NCI-H2171 (cell line): ENCODE measurements at regions not wholly inside any gene's neighbourhood (a gene's known extent, or its start where the extent isn't known, plus 50 kb on each side); places are given as distances from the start of the nearest gene placed in this dataset.
"Not testable (repeated sequence)": the region's sequence is repeated elsewhere in the genome, so short reads cannot be mapped to it uniquely, and the experiment has no call there.

ENCODE experiments used
- DNase-seq: peaks from one replicate; lab custom pipeline; 2025; lab: John Stamatoyannopoulos, UW

DNA sequence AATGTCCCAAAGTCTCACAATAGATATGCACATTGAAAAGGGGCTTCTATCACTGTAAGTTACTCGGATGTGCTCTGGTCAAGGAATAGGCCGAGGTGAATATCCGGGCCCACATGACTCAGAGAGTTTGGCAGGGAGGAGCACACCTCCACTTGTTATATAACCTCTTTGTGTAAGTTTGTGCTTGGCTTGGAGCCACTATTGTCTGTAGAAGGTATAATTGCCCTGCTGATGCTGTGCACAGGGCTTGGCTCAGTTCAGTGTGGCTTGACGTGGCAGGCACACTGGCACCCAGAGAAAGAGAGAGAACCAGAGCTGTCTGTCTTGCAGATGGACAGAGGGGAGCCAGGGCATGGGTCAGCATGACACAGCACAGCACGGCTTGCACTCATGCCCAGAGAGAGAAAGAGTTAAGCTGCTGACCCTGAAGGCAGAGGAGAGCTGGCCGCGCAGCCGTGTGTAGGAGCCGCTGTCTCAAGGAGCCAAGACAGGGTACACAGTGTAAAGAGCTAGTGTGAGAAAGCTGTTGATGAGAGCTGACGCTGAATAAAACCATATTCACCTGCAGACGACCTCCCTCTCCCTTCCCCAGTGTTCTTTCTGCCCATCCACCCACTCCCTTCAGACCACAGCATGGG, 482.5 kb downstream of the C6orf118 start:
- DNase-seq: no peak

GRCh38 chr6:164825386-164825785, 484.0 kb downstream of the C6orf118 start:
- DNase-seq: no peak

DNA sequence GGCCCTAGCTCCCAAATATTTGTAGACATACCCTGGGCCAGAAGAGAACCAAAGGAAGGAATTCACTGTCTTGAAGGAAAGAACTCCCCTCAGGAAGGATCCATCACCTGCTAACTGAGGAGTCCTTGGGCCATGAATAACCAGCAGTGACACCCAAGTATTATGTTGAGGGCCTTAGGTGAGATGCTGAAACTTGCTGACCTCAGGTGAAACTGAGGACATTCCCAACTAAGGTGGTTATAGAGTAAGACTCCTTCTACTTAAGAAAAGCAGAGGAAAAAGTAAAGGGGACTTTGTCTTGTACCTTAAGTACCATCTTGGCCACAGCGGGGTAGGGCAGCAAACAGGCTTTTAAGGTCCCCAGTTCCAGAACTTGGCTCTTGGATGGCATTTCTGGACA, 491.7 kb downstream of the C6orf118 start:
- no peak for DNase-seq

DNA sequence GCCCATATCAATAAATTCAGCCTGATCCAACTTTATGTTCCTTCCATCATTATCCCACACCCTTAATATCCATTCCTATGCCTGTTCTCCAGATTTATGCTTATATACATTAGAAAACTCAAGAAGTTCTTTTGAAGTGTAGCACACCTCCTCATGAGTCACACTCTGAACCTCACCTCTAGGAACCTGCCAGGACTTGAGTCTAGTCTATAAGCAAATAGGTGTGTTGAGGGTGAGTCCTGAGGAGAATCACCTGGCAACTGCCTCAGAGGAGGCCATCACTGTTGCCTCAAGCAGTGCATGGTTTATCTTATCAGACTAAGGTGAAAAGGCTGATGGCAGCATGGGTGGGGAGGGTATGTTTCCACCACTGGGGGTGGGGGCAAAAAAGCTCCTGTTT, 496.7 kb downstream of the C6orf118 start:
- DNase-seq: no peak

DNA sequence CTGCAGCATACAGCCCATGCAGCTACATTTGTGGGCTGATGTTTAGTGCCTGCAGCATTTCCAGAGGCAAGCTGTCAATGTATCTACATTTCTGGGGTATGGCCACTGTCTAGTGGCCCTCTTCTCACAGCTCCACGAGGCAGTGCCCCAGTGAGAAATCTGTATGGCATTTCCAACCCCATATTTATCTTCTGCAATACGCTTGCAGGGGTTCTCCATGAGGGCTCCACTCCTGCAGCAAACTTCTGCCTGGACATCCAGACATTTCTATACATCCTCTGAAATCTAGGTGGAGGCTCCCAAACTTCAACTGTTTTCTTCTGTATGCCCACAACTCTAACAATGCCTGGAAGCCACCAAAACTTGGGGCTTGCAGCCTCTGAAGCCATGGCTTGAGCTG, 502.3 kb downstream of the C6orf118 start:
- DNase-seq: no peak

GRCh38 chr6:164795056-164795815, 514.2 kb downstream of the C6orf118 start:
- no peak for DNase-seq

- no peak for DNase-seq
These were observed 516.7 kb downstream of the C6orf118 start for GRCh38 chr6:164792666-164793065.

DNA sequence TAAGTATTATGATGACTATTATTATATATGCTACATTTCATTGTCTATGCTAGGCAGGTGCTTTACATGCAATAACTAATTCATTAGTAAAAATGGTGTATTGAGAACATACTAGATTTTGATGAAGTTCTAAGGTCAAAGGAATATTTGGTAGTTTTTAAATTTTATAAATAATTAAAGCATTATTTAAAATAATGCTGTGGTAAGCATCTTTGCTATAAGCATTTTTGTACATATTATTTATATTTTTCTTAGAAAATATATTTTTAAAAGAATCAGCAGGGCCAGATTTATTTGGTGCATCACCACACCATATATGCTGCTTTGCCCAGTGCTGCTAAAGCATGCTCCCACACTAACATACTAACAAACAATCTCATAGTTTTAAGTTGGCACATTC, 517.9 kb downstream of the C6orf118 start:
- no peak for DNase-seq

DNA sequence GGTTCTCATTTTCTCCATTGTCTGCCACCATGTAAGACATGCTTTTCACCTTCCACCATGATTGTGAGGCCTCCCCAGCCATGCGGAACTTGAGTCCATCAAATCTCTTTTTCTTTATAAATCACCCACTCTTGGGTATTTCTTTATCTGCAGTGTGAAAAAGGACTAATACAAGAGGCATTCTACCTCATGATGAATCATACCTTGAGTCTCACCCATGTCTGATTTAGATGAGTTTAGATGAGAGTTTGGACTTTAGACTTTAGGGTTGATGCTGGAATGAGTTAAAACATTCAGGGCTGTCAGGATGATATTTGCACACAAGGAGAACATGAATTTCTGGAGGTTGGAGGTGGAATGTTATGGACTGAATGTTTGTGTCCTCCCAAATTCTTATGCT, 545.6 kb downstream of the C6orf118 start:
- no peak for DNase-seq

DNA sequence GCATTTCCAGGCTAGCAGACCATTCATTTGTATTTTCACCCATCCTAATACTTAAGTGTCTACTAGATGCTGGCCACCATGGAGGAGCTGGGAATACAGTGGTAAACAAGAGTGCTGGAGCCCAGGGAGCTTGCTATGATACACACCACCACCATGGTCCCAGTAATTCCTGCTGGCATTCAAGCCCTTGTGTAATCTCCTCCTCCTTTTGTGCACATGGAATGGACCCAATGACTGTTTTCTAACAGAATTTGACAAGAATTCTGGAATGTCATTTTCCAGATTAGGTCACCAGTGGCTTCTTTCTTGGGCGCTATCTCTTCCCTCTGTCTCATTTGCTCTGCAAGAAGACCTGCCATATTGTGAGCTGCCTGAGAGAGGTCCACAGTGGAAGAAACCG, 552.0 kb downstream of the C6orf118 start:
- DNase-seq: no peak

- DNase-seq: no peak
These were observed 552.7 kb downstream of the C6orf118 start for GRCh38 chr6:164756723-164757122.

DNA sequence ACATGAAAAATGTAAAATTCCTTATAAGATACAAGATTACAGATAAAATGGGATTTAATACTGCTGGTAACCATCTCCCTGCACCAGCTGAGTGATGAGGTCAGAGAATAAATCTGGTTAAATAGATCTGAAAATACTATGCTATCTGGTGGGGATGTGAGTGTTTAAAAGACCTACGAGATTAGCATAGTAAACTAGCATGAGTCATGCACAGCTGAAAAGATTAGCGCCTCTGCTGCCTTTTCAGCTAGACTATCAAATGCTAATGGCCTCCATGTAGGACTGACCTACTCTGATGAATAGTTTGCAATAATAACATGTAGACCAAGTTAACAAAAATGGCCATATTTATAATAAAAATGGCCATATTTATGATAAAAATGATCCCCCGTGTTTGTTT, 553.3 kb downstream of the C6orf118 start:
- DNase-seq: no peak

DNA sequence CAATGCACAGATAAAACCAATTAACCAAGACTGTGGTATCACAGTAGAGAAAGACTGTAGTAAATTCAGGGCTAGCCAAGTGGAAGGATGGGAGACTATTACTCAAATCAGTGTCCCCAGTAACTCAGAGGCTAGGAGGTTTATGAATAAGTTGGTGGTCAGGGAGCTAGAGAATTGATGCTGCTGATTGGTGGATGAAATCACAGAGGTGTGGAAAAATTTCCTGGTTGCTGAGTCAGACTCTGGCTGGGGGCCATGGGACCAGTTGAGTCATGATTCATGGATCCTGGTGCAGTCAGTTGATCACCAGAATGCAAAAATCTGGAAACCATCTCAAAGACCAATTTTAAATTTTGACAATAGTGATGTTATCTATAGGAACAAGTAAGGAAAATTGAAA, 555.9 kb downstream of the C6orf118 start:
- no peak for DNase-seq

- no peak for DNase-seq
These were observed 558.0 kb downstream of the C6orf118 start for GRCh38 chr6:164751395-164751794.

DNA sequence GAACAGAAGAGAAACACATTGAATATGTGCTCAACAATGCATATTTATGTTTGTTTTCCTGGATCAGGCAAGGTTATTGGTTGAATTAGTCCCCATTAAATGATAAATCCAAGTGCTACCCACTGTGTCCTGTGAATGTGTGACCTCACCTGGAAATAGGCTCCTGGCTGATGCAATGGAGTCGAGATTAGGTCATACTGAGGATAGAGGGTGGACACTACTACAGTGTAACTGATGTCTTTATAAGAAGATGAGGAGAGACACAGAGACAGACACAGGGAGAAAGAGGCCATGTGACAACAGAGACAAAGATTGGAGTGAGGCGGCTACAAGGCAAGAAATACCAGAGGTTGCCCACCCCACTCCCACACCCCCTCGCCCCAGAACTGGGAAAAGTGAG, 559.3 kb downstream of the C6orf118 start:
- DNase-seq: no peak

GRCh38 chr6:164749221-164750064, 560.0 kb downstream of the C6orf118 start:
- no peak for DNase-seq

DNA sequence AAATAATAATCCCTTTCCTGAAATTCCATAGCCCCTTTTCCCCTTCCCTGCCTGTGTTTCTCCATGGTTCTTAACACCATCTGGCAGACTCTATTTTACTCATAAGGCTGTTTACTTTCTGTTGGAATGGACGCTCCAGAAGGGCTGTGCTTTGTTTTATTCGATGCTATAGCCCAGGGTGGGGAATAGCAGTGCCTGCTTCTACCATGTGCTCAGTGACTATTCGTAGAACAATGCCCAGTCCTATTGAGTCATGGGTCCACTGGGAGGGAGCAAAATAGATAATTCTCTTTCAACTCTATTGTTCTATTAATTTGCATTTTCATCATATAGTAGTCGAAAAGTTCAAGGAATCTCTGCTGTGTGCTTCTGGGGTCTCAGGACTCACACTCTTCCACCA, 565.1 kb downstream of the C6orf118 start:
- no peak for DNase-seq

GRCh38 chr6:164741938-164742451, 567.4 kb downstream of the C6orf118 start:
- DNase-seq: no peak

DNA sequence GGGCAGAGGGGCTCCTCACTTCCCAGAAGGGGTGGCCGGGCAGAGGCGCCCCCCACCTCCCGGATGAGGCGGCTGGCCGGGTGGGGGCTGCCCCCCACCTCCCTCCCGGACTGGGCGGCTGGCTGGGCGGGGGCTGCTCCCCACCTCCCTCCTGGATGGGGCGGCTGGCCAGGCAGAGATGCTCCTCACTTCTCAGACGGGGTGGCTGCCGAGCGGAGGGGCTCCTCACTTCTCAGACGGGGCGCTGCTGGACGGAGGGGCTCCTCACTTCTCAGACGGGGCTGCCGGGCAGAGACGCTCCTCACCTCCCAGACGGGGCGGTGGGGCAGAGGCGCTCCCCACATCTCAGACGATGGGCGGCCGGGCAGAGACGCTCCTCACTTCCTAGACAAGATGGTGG, 573.3 kb downstream of the C6orf118 start:
- DNase-seq: not testable (repeated sequence)

DNA sequence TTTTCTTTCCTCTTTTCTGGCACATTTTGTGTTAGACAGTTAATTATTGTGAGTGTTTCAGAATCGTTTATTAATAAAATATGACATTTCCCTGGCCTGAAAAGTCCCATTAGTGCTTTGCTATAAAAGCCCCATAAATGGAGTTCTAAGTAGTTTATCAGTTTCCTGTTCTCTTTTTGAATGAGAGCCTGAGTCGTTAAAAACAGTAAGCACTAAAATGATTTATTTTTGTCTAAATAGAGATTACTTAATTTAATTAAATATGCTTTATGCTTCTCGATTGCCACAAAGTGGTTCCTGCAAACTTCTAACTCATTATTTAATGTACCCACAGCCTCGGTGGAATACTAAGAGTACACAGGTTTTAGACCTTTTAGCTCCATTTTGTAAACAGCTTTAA, 577.9 kb downstream of the C6orf118 start:
- no peak for DNase-seq

- DNase-seq: no peak
These were observed 587.9 kb downstream of the C6orf118 start for GRCh38 chr6:164721460-164721859.

DNA sequence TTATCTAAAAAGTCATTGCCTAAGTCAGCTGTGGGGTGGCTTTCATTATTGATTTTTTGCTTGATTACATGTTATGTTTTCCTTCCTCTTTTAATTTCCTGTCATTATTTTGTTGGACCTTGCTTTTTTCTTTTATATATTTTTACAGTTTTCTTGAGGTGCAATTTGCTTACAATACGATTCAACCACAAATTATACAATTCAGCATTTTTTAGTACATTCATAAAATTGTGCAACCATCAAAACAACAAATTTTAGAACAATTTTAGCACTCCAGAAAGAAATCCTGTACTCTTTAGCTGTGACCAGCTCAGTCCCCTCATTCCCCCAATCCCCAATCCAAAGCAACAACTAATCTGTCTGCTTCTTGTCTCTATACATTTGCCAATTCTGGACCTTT, 608.9 kb downstream of the C6orf118 start:
- no peak for DNase-seq

DNA sequence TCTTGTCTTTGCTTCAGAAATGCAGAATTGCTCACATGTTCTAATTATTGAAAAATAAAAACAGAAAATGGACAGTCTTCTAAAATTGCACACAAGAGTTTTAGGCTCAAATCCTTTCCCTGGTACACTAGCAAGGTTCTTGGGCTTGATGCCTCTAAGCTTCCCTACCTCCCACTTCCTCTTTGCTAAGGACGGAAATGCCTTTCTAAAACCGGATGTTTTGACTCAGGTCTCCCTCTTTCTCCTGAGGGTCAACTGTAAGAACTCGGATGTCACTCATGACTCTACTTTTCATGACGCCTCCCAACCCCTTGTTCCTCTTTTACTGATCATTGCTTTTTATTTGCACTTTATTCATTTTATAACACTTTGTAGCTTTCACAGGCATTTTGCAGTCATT, 613.5 kb downstream of the C6orf118 start:
- no peak for DNase-seq
